ENCODE measurements at regions not wholly inside any gene's neighbourhood (a gene's known extent, or its start where the extent isn't known, plus 50 kb on each side); places are given as distances from the start of the nearest gene placed in this dataset.

DNA sequence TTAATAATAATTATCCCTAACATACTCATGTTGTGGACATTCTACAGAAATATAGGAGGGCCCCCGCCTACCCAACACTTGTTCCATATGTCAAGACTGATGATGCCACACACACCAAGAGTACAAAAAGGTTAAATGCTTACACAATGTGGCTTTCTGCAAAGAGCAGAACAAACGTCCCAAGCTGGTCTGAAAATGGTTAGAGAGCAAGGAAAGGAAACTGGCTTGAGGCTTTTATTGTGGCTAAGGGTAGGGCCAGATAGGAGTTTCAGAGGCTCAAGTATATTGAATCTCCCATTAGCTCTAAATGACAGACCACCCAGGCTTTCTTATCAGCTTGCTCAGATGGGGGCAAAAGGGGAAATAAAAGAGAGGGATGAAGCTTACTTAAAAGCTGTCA lies 134.1 kb upstream of the C1QTNF7 start:
- Histone ChIP-seq H3K27ac (ENCODE audit: low read depth in 1 of 2, low read length in 2 of 2) (no peak overlapping the region), H3K79me2 (ENCODE audit: insufficient read depth, low read length) (no peaks in the 10 kb centered on the region), H3K36me3 (replicated peaks in 1 of 2; ENCODE audit: control insufficient read depth in 1 of 2, insufficient read depth in 2 of 2, low read length in 2 of 2) (no peaks in the 10 kb centered on the region), H3K4me3 (replicated peaks in 1 of 3; ENCODE audit: low read depth in 2 of 3, low read length in 3 of 3) (no peak overlapping the region), H3K27me3 (ENCODE audit: control insufficient read depth in 2 of 2, insufficient read depth in 2 of 2, low read length in 2 of 2) (no peaks in the 10 kb centered on the region), H3K9ac (ENCODE audit: insufficient read depth, low read length, poor library complexity, severe bottlenecking) (no peak overlapping the region), H2AFZ (ENCODE audit: insufficient read depth, low read depth, low read length, poor library complexity, severe bottlenecking) (no peak overlapping the region), H3K9me3 (replicated peaks in 1 of 2; ENCODE audit: control insufficient read depth in 1 of 2, insufficient read depth in 1 of 2, low read length in 2 of 2) (no peaks in the 10 kb centered on the region), H3K4me2 (replicated peaks; ENCODE audit: extremely low read depth, low read length, poor library complexity, severe bottlenecking) (no peak overlapping the region), H4K20me1 (ENCODE audit: insufficient read depth, low read length) (no peaks in the 10 kb centered on the region), H3K4me1 (ENCODE audit: control insufficient read depth in 1 of 2, insufficient read depth in 2 of 2, low read length in 2 of 2) (no peaks in the 10 kb centered on the region)
- no peak overlapping the region for H3K4me3 Mint-ChIP-seq
- H3K27ac Mint-ChIP-seq: peak overlapping the region in 2 of 7 donors; percentile 28 to 33
- H3K4me1 Mint-ChIP-seq: peaks cover 3% of the 10 kb centered on the region
- H3K9me3 Mint-ChIP-seq: peaks cover 0 to 7% (median 0%) of the 10 kb centered on the region in 7 donors
- no peaks in the 10 kb centered on the region for H3K36me3 Mint-ChIP-seq
- no CpG with 5 or more reads among the region's 2 CpGs for WGBS (ENCODE audit: insufficient coverage)
- peaks cover 0 to 2% (median 0%) of the 10 kb centered on the region in 3 donors for H3K27me3 Mint-ChIP-seq (ENCODE audit: low read depth in 3 of 3)
- intact Hi-C loops (cut with micrococcal nuclease): no loop called here
- no peak for DNase-seq
- TF ChIP-seq, protein P1, sequence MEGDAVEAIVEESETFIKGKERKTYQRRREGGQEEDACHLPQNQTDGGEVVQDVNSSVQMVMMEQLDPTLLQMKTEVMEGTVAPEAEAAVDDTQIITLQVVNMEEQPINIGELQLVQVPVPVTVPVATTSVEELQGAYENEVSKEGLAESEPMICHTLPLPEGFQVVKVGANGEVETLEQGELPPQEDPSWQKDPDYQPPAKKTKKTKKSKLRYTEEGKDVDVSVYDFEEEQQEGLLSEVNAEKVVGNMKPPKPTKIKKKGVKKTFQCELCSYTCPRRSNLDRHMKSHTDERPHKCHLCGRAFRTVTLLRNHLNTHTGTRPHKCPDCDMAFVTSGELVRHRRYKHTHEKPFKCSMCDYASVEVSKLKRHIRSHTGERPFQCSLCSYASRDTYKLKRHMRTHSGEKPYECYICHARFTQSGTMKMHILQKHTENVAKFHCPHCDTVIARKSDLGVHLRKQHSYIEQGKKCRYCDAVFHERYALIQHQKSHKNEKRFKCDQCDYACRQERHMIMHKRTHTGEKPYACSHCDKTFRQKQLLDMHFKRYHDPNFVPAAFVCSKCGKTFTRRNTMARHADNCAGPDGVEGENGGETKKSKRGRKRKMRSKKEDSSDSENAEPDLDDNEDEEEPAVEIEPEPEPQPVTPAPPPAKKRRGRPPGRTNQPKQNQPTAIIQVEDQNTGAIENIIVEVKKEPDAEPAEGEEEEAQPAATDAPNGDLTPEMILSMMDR (IDR thresholded peaks at IDR 0.05): no peak

DNA sequence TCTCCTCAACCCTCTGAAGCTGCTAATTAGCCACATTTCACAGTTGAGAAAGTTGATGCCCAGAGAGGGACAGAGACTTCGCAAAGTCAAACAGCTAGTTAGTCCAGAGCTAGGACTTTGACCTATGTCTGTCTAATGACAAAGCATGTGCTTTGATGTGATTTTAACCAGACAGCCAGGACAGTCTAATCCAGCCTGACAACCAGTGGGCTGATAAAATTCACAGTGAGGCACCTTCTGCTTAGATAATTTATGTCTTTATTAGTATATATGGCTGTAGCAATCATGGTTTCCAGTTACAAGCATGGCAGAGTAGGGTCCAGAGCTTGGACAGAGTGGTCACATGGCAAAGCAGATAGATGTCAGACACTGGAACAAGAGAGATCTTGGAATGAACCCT lies 133.6 kb upstream of the C1QTNF7 start:
- no peaks in the 10 kb centered on the region for H3K27me3 ChIP-seq (ENCODE audit: control insufficient read depth in 2 of 2, insufficient read depth in 2 of 2, low read length in 2 of 2)
- Mint-ChIP-seq H3K36me3 (no peaks in the 10 kb centered on the region), H3K4me1 (peaks cover 3% of the 10 kb centered on the region), H3K4me3 (no peak overlapping the region), H3K27ac (no peak overlapping the region), H3K9me3 (peaks cover 0 to 7% (median 0%) of the 10 kb centered on the region in 7 donors), H3K27me3 (ENCODE audit: low read depth in 3 of 3) (peaks cover 0 to 2% (median 0%) of the 10 kb centered on the region in 3 donors)
- no peak overlapping the region for H3K27ac ChIP-seq (ENCODE audit: low read depth in 1 of 2, low read length in 2 of 2)
- DNase-seq: no peak
- no peaks in the 10 kb centered on the region for H3K36me3 ChIP-seq (replicated peaks in 1 of 2; ENCODE audit: control insufficient read depth in 1 of 2, insufficient read depth in 2 of 2, low read length in 2 of 2)
- H2AFZ ChIP-seq (ENCODE audit: insufficient read depth, low read depth, low read length, poor library complexity, severe bottlenecking): no peak overlapping the region
- no peak overlapping the region for H3K4me2 ChIP-seq (replicated peaks; ENCODE audit: extremely low read depth, low read length, poor library complexity, severe bottlenecking)
- no peak overlapping the region for H3K9ac ChIP-seq (ENCODE audit: insufficient read depth, low read length, poor library complexity, severe bottlenecking)
- H3K9me3 ChIP-seq (replicated peaks in 1 of 2; ENCODE audit: control insufficient read depth in 1 of 2, insufficient read depth in 1 of 2, low read length in 2 of 2): no peaks in the 10 kb centered on the region
- WGBS (ENCODE audit: insufficient coverage): 100% methylated on average over 1 of the region's 1 CpG
- H3K4me1 ChIP-seq (ENCODE audit: control insufficient read depth in 1 of 2, insufficient read depth in 2 of 2, low read length in 2 of 2): no peaks in the 10 kb centered on the region
- H3K4me3 ChIP-seq (replicated peaks in 1 of 3; ENCODE audit: low read depth in 2 of 3, low read length in 3 of 3): no peak overlapping the region
- intact Hi-C loops (cut with micrococcal nuclease): no loop called here
- no peaks in the 10 kb centered on the region for H3K79me2 ChIP-seq (ENCODE audit: insufficient read depth, low read length)
- TF ChIP-seq, protein P1 (IDR thresholded peaks at IDR 0.05): no peak
- H4K20me1 ChIP-seq (ENCODE audit: insufficient read depth, low read length): no peaks in the 10 kb centered on the region

Data from CD14-positive monocyte (primary cell).